ENCODE measurements at regions not wholly inside any gene's neighbourhood (a gene's known extent, or its start where the extent isn't known, plus 50 kb on each side); places are given as distances from the start of the nearest gene placed in this dataset.
"Not testable (repeated sequence)": the region's sequence is repeated elsewhere in the genome, so short reads cannot be mapped to it uniquely, and the experiment has no call there.

- no peaks in the 10 kb centered on the region for H3K4me1 ChIP-seq
- H3K27me3 ChIP-seq: no peaks in the 10 kb centered on the region
- WGBS, 2 donors: 82 to 89% methylated on average over 3 of the region's 3 CpGs
- no peak for DNase-seq
- H3K4me3 ChIP-seq: no peak overlapping the region
- no peaks in the 10 kb centered on the region for H3K9me3 ChIP-seq
- no peaks in the 10 kb centered on the region for H3K36me3 ChIP-seq
- no peak for TF ChIP-seq POLR2A (IDR thresholded peaks at IDR 0.05)
- no peak for TF ChIP-seq CTCF (IDR thresholded peaks at IDR 0.05)
- TF ChIP-seq POLR2AphosphoS5 (IDR thresholded peaks at IDR 0.05): no peak
- no peak for TF ChIP-seq EP300 (IDR thresholded peaks at IDR 0.05)
- H3K27ac ChIP-seq: no peak overlapping the region
- intact Hi-C loops (cut with DNase I): no loop called here
These were observed 600.1 kb upstream of the FSHR start for GRCh38 chr2:49754381-49754780.

- TF ChIP-seq POLR2AphosphoS5 (IDR thresholded peaks at IDR 0.05) (no peak), EP300 (IDR thresholded peaks at IDR 0.05) (no peak), POLR2A (IDR thresholded peaks at IDR 0.05) (no peak), CTCF (IDR thresholded peaks at IDR 0.05) (no peak)
- no peaks in the 10 kb centered on the region for H3K36me3 ChIP-seq
- WGBS, 2 donors: 49 to 63% methylated on average over 8 of the region's 8 CpGs
- no peaks in the 10 kb centered on the region for H3K4me1 ChIP-seq
- no peaks in the 10 kb centered on the region for H3K9me3 ChIP-seq
- H3K27ac ChIP-seq: no peak overlapping the region
- DNase-seq: no peak
- intact Hi-C loops (cut with DNase I): no loop called here
- no peaks in the 10 kb centered on the region for H3K27me3 ChIP-seq
- H3K4me3 ChIP-seq: no peak overlapping the region
These were observed 599.1 kb upstream of the FSHR start for GRCh38 chr2:49753344-49753985.

GRCh38 chr2:49737606-49738005, 583.3 kb upstream of the FSHR start:
- WGBS, 2 donors: 79 to 86% methylated on average over 2 of the region's 2 CpGs
- intact Hi-C loops (cut with DNase I): no loop called here
- TF ChIP-seq POLR2AphosphoS5 (IDR thresholded peaks at IDR 0.05) (no peak), EP300 (IDR thresholded peaks at IDR 0.05) (no peak), CTCF (IDR thresholded peaks at IDR 0.05) (no peak), POLR2A (IDR thresholded peaks at IDR 0.05) (no peak)

GRCh38 chr2:49732924-49733323, 578.6 kb upstream of the FSHR start:
- H3K9me3 ChIP-seq; H3K4me1 ChIP-seq; H3K4me3 ChIP-seq; H3K27ac ChIP-seq; intact Hi-C loops (cut with DNase I); H3K36me3 ChIP-seq; DNase-seq; H3K27me3 ChIP-seq: not testable (repeated sequence)
- WGBS, 2 donors: 71 to 88% methylated on average over 4 of the region's 4 CpGs

More at GRCh38 chr2:49737606-49738005, 583.3 kb upstream of the FSHR start:
- H3K27ac ChIP-seq: no peak overlapping the region
- H3K9me3 ChIP-seq: peaks cover 0 to 3% (median under 1%) of the 10 kb centered on the region in 4 donors
- no peaks in the 10 kb centered on the region for H3K27me3 ChIP-seq
- no peaks in the 10 kb centered on the region for H3K4me1 ChIP-seq
- DNase-seq: no peak
- H3K4me3 ChIP-seq: no peak overlapping the region
- no peaks in the 10 kb centered on the region for H3K36me3 ChIP-seq

- TF ChIP-seq POLR2AphosphoS5 (IDR thresholded peaks at IDR 0.05) (no peak), POLR2A (IDR thresholded peaks at IDR 0.05) (no peak), EP300 (IDR thresholded peaks at IDR 0.05) (no peak), CTCF (IDR thresholded peaks at IDR 0.05) (no peak)
- DNase-seq: no peak
- intact Hi-C loops (cut with DNase I): no loop called here
- Histone ChIP-seq H3K9me3 (no peaks in the 10 kb centered on the region), H3K36me3 (no peaks in the 10 kb centered on the region), H3K27ac (no peak overlapping the region), H3K4me1 (no peaks in the 10 kb centered on the region), H3K27me3 (no peaks in the 10 kb centered on the region), H3K4me3 (no peak overlapping the region)
These were observed 564.9 kb upstream of the FSHR start for GRCh38 chr2:49719241-49719640.
